Esophagus squamous epithelium (tissue), 4 donors: ENCODE measurements at regions not wholly inside any gene's neighbourhood (a gene's known extent, or its start where the extent isn't known, plus 50 kb on each side); places are given as distances from the start of the nearest gene placed in this dataset.

ENCODE experiments used
- POLR2A ChIP-seq, 4 donors: fragments of 450-650 bp; IDR thresholded peaks; one replicate each; pipeline ENCODE4 v1.6.1; 2017; ENCODE audit warnings: antibody characterized with exemption in 4 of 4, mild to moderate bottlenecking in 4 of 4, moderate library complexity in 3 of 4
- TF ChIP-seq, protein P1 (sequence below), 6 experiments: fragments of 450-650 bp in 4 of 6; fragments of 200-600 bp in 2 of 6; sonication (generic) in 2 of 6; IDR thresholded peaks; one replicate each; pipeline ENCODE4 v1.5.1; 2016 to 2019; ENCODE audit warnings: antibody characterized with exemption in 6 of 6, mild to moderate bottlenecking in 4 of 6, moderate library complexity in 4 of 6

DNA sequence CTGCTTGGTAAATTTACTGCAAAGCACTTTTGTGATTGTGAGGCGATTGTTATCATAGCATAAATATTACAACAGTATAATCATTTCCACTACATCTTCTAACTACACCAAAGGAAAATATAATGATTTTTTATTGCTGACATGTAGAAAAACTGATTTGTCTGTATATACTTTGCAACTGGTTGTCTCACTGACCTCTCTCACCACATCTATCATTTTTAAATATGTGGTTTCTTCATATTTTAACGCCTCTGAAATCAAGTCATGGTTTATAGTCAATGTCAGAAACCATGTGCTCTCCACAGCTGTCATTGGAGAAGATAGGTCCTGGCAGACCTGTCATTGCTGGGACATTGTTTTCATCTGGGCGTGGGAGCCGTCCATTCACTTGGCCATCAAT is 315.4 kb upstream of the KLF6 start:
- TF ChIP-seq POLR2A (IDR thresholded peaks at IDR 0.05), result no peak
- TF ChIP-seq, protein P1, sequence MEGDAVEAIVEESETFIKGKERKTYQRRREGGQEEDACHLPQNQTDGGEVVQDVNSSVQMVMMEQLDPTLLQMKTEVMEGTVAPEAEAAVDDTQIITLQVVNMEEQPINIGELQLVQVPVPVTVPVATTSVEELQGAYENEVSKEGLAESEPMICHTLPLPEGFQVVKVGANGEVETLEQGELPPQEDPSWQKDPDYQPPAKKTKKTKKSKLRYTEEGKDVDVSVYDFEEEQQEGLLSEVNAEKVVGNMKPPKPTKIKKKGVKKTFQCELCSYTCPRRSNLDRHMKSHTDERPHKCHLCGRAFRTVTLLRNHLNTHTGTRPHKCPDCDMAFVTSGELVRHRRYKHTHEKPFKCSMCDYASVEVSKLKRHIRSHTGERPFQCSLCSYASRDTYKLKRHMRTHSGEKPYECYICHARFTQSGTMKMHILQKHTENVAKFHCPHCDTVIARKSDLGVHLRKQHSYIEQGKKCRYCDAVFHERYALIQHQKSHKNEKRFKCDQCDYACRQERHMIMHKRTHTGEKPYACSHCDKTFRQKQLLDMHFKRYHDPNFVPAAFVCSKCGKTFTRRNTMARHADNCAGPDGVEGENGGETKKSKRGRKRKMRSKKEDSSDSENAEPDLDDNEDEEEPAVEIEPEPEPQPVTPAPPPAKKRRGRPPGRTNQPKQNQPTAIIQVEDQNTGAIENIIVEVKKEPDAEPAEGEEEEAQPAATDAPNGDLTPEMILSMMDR (IDR thresholded peaks at IDR 0.05), result no peak
